ENCODE measurements at regions not wholly inside any gene's neighbourhood (a gene's known extent, or its start where the extent isn't known, plus 50 kb on each side); places are given as distances from the start of the nearest gene placed in this dataset.

- TF ChIP-seq POLR2AphosphoS5 (IDR thresholded peaks at IDR 0.05; ENCODE audit: low read depth, low read length) (no peak), POLR2A (IDR thresholded peaks at IDR 0.05; ENCODE audit: low read depth, low read length) (no peak)
Observed at GRCh38 chr2:185436787-185437372, 301.7 kb upstream of the FSIP2 start.

All from GM12891 (cell line).